Gastroesophageal sphincter (tissue), 3 donors: ENCODE measurements at regions not wholly inside any gene's neighbourhood (a gene's known extent, or its start where the extent isn't known, plus 50 kb on each side); places are given as distances from the start of the nearest gene placed in this dataset.

Experiments
- POLR2AphosphoS5 ChIP-seq: sonication (generic); formaldehyde crosslinking; IDR thresholded peaks from one replicate; pipeline ENCODE4 v1.6.1; 2017; ENCODE audit warnings: antibody characterized with exemption
- TF ChIP-seq, protein P1 (sequence below), 4 experiments: fragments of 200-600 bp in 2 of 4; fragments of 450-650 bp in 2 of 4; sonication (generic) in 1 of 4; IDR thresholded peaks; one replicate each; pipeline ENCODE4 v1.5.1; 2017 to 2019; ENCODE audit warnings: antibody characterized with exemption in 4 of 4, mild to moderate bottlenecking in 2 of 4, moderate library complexity in 2 of 4

DNA sequence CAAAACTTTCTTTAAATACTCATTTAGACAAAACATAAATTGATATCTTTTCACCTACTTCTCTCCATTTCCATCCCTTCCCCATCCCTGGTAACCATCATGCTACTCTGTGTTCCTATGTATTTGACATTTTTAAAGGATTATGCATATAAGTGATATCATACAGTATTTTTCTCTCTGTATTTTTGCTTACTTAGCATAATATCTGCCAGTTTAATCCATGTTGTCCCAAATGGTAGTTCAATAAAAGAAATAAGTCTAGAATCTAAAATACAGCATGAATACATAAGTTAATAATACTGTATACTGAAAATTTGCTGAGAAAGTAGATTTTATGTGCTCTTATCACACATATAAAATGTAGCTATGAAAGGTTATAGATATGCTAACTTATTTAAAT, 190.3 kb upstream of the NAV3 start:
- no peak for TF ChIP-seq POLR2AphosphoS5
- TF ChIP-seq, protein P1, sequence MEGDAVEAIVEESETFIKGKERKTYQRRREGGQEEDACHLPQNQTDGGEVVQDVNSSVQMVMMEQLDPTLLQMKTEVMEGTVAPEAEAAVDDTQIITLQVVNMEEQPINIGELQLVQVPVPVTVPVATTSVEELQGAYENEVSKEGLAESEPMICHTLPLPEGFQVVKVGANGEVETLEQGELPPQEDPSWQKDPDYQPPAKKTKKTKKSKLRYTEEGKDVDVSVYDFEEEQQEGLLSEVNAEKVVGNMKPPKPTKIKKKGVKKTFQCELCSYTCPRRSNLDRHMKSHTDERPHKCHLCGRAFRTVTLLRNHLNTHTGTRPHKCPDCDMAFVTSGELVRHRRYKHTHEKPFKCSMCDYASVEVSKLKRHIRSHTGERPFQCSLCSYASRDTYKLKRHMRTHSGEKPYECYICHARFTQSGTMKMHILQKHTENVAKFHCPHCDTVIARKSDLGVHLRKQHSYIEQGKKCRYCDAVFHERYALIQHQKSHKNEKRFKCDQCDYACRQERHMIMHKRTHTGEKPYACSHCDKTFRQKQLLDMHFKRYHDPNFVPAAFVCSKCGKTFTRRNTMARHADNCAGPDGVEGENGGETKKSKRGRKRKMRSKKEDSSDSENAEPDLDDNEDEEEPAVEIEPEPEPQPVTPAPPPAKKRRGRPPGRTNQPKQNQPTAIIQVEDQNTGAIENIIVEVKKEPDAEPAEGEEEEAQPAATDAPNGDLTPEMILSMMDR (IDR thresholded peaks at IDR 0.05), result no peak
